GM13976 (cell line): ENCODE measurements at regions not wholly inside any gene's neighbourhood (a gene's known extent, or its start where the extent isn't known, plus 50 kb on each side); places are given as distances from the start of the nearest gene placed in this dataset.

Source experiments
- DNase-seq: peaks from one replicate; pipeline ENCODE4 v3.0.0; 2012; ENCODE audit warnings: low spot score
- CTCF ChIP-seq: IDR thresholded peaks from 2 replicates; pipeline ENCODE4 v1.5.1; 2012; ENCODE audit warnings: borderline replicate concordance, mild to moderate bottlenecking; ENCODE audit not compliant: insufficient read depth; ENCODE audit errors: extremely low read depth, missing control alignments, control extremely low read depth
- in situ Hi-C: fragments of 300-500 bp; cut with MboI; formaldehyde crosslinking; loops from one replicate; pipeline ENCODE4 v1.12.0; 2022; ENCODE audit warnings: low sequenced_read_pairs, mixed read lengths, inconsistent platforms; ENCODE audit not compliant: unreplicated experiment

GRCh38 chr1:99595041-99595440 is 50.9 kb upstream of the PALMD start:
- no peak for TF ChIP-seq CTCF
- in situ Hi-C loops: no loop called here
- DNase-seq: no peak

GRCh38 chr1:99595441-99595840 is 50.5 kb upstream of the PALMD start:
- TF ChIP-seq CTCF: no peak
- in situ Hi-C loops: no loop called here
- DNase-seq: no peak
